Frontal cortex (tissue), 3 donors: ENCODE measurements at regions not wholly inside any gene's neighbourhood (a gene's known extent, or its start where the extent isn't known, plus 50 kb on each side); places are given as distances from the start of the nearest gene placed in this dataset.

Experiments
- DNase-seq, 2 donors: peaks; one replicate each; pipeline ENCODE4 v3.0.0; 2012; ENCODE audit warnings: low spot score in 2 of 2
- FAIRE-seq: peaks from 2 replicates; lab custom pipeline; 2012; peaks lifted over from hg19 to GRCh38; lab: Jason Lieb, UNC
- donor health status: control.
- donor health status: control.
- donor health status: control.

GRCh38 chr2:168369031-168369430 lies 87.0 kb upstream of the CERS6 start:
- no peak for DNase-seq
- no peak for FAIRE-seq

- FAIRE-seq: no peak
- DNase-seq: no peak
Observed at GRCh38 chr2:168371273-168372019, 84.6 kb upstream of the CERS6 start.

GRCh38 chr2:168373468-168373867 lies 82.6 kb upstream of the CERS6 start:
- DNase-seq: no peak
- no peak for FAIRE-seq

GRCh38 chr2:168375195-168375798 lies 80.8 kb upstream of the CERS6 start:
- DNase-seq: no peak
- FAIRE-seq: no peak

GRCh38 chr2:168378960-168379669 lies 77.0 kb upstream of the CERS6 start:
- no peak for DNase-seq
- FAIRE-seq: no peak

GRCh38 chr2:168380500-168380899 lies 75.6 kb upstream of the CERS6 start:
- DNase-seq (no peak), FAIRE-seq (no peak)

- DNase-seq (no peak), FAIRE-seq (no peak)
Observed at GRCh38 chr2:168392024-168392423, 64.0 kb upstream of the CERS6 start.

GRCh38 chr2:168392797-168393196 lies 63.3 kb upstream of the CERS6 start:
- no peak for FAIRE-seq
- DNase-seq: no peak

GRCh38 chr2:168394262-168394661 lies 61.8 kb upstream of the CERS6 start:
- DNase-seq: no peak
- FAIRE-seq: no peak

GRCh38 chr2:168396131-168396530 lies 59.9 kb upstream of the CERS6 start:
- FAIRE-seq: no peak
- DNase-seq: no peak

GRCh38 chr2:168397629-168398028 lies 58.4 kb upstream of the CERS6 start:
- FAIRE-seq: no peak
- no peak for DNase-seq

- FAIRE-seq: no peak
Observed at GRCh38 chr2:168401048-168401556, 55.0 kb upstream of the CERS6 start.

GRCh38 chr2:168401771-168402170 lies 54.3 kb upstream of the CERS6 start:
- FAIRE-seq (no peak), DNase-seq (no peak)

More at GRCh38 chr2:168401048-168401556, 55.0 kb upstream of the CERS6 start:
- no peak for DNase-seq

GRCh38 chr2:168402531-168402930 lies 53.5 kb upstream of the CERS6 start:
- DNase-seq (no peak), FAIRE-seq (no peak)

GRCh38 chr2:168403736-168404135 lies 52.3 kb upstream of the CERS6 start:
- FAIRE-seq (no peak), DNase-seq (no peak)

GRCh38 chr2:168404764-168405163 lies 51.3 kb upstream of the CERS6 start:
- DNase-seq: no peak
- FAIRE-seq: no peak
